GM18858 (cell line): ENCODE measurements at regions not wholly inside any gene's neighbourhood (a gene's known extent, or its start where the extent isn't known, plus 50 kb on each side); places are given as distances from the start of the nearest gene placed in this dataset.
"Not testable (repeated sequence)": the region's sequence is repeated elsewhere in the genome, so short reads cannot be mapped to it uniquely, and the experiment has no call there.

Source experiments
- ATAC-seq: cut with Tn5 transposase; IDR thresholded peaks from one replicate; pipeline ENCODE4 v1.9.1; 2021; ENCODE audit not compliant: unreplicated experiment

- ATAC-seq: no peak
These were observed 415.5 kb upstream of the PPP2R3A start for GRCh38 chr3:135549928-135550494.

- no peak for ATAC-seq
These were observed 409.4 kb upstream of the PPP2R3A start for GRCh38 chr3:135556174-135556573.

GRCh38 chr3:135558150-135558783, 407.3 kb upstream of the PPP2R3A start:
- ATAC-seq: no peak

- no peak for ATAC-seq
These were observed 406.6 kb upstream of the PPP2R3A start for GRCh38 chr3:135558906-135559305.

- ATAC-seq: no peak
These were observed 405.7 kb upstream of the PPP2R3A start for GRCh38 chr3:135559802-135560201.

- no peak for ATAC-seq
These were observed 404.7 kb upstream of the PPP2R3A start for GRCh38 chr3:135560847-135561246.

GRCh38 chr3:135564696-135565095, 400.8 kb upstream of the PPP2R3A start:
- no peak for ATAC-seq

- no peak for ATAC-seq
These were observed 400.0 kb upstream of the PPP2R3A start for GRCh38 chr3:135565546-135565945.

- no peak for ATAC-seq
These were observed 398.3 kb upstream of the PPP2R3A start for GRCh38 chr3:135567223-135567622.

GRCh38 chr3:135576751-135577150, 388.8 kb upstream of the PPP2R3A start:
- ATAC-seq: no peak

GRCh38 chr3:135581806-135582205, 383.7 kb upstream of the PPP2R3A start:
- ATAC-seq: no peak

- no peak for ATAC-seq
These were observed 382.7 kb upstream of the PPP2R3A start for GRCh38 chr3:135582800-135583199.

GRCh38 chr3:135596563-135596962, 369.0 kb upstream of the PPP2R3A start:
- ATAC-seq: no peak

GRCh38 chr3:135597855-135598254, 367.7 kb upstream of the PPP2R3A start:
- ATAC-seq: no peak

- no peak for ATAC-seq
These were observed 366.9 kb upstream of the PPP2R3A start for GRCh38 chr3:135598597-135598996.

GRCh38 chr3:135604512-135604911, 361.0 kb upstream of the PPP2R3A start:
- ATAC-seq: not testable (repeated sequence)

GRCh38 chr3:135618123-135618522, 347.4 kb upstream of the PPP2R3A start:
- no peak for ATAC-seq

- ATAC-seq: no peak
These were observed 344.2 kb upstream of the PPP2R3A start for GRCh38 chr3:135621184-135621920.

- no peak for ATAC-seq
These were observed 343.3 kb upstream of the PPP2R3A start for GRCh38 chr3:135622215-135622614.

GRCh38 chr3:135622656-135623055, 342.9 kb upstream of the PPP2R3A start:
- no peak for ATAC-seq

- no peak for ATAC-seq
These were observed 342.0 kb upstream of the PPP2R3A start for GRCh38 chr3:135623558-135623957.

- no peak for ATAC-seq
These were observed 338.5 kb upstream of the PPP2R3A start for GRCh38 chr3:135627057-135627456.
